NCI-H526 treated with DMSO at 0.1 percent for 48 hours (cell line): ENCODE measurements at regions not wholly inside any gene's neighbourhood (a gene's known extent, or its start where the extent isn't known, plus 50 kb on each side); places are given as distances from the start of the nearest gene placed in this dataset.

Experiments
- DNase-seq: peaks from one replicate; lab custom pipeline; 2025; lab: John Stamatoyannopoulos, UW

DNA sequence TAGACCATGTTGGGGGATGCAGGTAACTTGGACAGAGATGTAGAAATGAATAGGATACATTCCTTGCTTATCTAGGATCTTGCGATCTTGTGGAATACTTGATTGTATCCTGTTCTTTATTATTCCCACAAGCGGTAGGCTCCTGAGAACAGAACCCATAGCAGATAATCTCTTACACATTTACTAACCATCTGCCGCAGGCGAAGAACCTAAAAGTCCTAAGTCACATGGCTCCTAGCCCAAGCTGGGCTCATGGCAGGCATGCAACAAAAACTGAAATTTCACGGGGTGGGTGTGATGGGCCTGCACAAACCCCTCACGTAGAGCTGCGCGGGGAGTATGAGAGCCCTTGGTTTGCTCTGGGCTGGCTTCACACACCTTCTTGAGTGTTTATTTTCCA is 177.4 kb upstream of the NECTIN1 start:
- DNase-seq: no peak

DNA sequence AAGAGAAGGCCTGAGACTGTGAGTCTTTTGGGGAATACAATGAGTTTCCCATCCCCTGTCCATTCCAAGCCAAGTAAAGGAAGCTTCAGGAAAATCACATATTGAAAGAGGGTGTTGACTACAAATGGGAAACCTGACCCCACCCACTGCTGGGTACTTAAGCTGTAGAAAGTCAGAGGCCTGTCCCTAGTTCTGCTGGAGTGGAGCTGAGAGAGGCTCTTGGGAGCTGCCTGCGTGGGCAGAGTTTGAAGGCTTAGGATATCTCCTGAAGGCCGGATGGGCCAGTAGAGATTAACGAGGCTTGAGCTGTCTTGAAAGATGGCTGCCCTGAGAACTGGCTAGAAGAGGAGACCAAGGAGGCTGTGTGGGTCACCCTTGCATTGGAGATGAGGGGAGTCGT is 176.2 kb upstream of the NECTIN1 start:
- no peak for DNase-seq

DNA sequence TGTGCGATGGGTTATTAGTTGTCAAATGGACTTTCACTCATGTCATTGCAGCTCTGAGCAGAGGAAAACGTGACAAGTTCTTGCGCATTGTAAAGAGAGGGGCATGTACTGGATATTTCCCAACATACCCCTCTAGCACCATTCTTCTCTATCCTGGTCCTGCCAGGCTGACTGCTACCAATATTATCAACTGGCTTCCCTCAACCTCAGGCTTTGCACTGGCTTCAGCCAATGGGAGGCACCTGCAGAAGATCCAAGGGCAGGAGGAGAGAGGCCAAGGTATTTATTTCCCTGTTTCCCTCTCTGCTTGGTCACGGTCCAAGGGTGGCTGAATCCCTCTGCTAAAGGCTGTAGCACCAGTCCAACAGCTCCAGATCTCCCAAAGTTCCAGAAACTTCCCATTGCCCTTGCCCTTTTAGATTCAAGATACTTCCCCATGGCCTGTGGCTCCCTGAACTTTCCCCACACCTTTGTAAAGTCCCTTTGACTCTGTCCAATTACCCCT is 175.6 kb upstream of the NECTIN1 start:
- no peak for DNase-seq

DNA sequence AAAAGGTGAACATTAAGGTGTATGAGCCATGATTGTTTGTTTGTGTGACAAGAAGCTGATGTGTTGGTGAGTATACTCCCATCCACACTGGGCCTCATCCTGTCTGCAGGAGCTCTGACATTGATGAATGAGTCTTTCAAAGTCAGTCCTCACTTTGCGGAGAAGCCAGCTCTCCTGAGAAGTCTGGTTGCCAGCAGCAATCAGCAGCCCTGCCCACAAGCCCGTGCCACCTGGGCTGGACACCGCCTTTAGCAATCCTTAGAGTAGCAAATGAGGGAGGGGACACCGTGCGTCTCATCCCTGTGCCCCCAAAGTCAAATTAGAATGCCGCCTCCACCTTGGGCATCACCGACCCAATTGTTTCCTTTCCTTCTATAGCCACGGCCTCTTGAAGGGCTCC is 174.8 kb upstream of the NECTIN1 start:
- DNase-seq: no peak

DNA sequence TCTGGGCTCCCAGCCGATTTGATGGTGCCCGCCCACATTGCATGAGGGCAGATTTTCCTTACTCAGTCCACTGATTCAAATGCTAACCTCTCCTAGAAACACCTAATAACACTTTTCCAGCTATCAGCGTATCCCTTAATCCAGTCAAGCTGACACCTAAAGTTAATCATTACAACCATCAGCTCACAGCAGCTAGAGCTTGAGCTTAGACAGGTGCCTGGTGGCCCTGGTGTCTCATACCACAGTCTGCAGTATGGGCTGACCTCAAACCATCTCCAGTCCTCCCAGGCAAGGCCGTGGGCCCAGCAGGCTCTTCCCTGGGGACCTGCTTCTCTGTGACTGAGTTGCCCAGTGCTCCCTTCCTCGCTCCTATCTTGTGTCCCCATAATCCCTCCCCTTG is 174.4 kb upstream of the NECTIN1 start:
- peak; percentile 14 for DNase-seq

DNA sequence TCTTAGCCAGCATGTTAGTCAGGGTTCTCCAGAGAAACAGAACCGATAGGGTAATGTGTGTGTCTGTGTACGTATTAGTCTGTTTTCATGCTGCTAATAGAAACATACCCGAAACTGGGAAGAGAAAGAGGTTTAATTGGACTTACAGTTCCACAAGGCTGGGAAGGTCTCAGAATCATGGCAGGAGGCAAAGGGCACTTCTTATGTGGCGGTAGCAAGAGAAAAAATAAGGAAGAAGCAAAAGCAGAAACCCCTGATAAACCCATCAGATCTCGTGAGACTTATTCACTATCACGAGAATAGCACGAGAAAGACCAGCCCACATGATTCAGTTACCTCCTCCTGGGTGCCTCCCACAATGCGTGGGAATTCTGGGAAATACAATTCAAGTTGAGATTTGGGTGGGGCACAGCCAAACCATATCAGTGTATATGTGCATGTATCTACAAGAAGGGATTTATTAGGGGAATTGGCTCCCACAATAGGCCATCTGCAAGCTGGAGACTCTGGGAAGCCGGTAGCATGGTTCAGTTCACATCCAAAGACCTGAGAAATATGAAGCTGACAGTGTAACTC is 173.7 kb upstream of the NECTIN1 start:
- no peak for DNase-seq

DNA sequence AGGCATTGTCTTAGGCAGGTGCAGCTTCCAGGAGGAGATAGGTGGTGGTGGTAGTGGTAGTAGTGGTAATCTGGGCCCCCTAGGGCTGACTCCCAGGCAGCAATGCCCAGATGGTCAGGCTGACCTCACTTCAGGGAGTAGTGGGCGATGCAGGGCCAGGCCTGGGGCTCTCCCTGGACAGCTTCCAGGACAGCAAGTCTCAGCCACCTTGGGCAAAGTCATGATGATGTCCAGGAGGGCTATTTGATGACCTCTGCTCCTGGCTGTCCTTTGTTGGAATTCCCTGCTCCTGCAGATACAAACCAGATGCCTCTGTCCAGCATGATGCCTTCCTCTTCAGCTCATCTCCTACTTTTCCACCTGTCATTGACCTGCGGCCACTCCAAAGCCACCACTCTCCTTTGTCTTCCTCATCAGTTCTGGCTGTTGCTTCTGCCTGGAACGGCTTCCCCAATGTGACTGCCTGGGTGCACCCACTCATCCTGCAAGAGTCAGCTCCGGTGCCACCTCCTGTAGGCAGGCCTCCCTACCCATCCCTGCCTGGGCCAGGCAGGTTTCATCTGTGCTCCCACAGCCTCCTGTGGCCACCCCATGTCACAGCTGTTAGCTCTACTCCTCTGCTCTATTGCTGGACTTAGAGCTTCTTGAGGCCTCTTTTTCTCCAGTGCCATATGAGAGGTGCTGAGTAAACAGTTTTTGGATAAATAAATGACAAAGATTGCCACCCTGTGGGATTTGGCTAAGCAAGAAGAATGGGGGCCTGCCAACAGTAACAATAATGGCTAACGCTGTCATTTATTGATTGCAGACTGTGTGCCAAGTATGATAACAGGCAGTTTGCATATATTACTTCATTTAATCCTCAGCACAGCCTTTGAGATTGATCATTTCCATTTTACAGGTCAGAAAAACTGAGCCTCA is 172.9 kb upstream of the NECTIN1 start:
- DNase-seq: no peak

DNA sequence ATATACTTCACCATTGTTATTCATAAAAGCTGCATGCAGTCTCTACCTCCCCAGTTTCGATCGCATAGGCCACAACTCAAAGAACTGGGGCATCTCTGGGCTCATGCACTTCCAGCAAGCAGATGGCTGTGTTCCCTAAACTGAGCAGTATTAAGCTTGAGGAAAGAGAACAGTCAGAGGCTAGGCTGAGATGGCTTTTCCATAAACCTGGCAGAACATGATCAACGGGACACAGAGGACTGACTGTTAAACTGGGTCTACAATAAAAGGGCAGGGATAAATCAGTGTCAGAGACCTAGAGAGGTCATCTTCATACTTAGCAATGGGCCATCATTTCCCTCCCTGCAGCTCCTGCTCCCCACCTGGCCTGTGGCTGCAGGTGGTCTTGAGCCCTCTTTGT is 171.0 kb upstream of the NECTIN1 start:
- DNase-seq: no peak

DNA sequence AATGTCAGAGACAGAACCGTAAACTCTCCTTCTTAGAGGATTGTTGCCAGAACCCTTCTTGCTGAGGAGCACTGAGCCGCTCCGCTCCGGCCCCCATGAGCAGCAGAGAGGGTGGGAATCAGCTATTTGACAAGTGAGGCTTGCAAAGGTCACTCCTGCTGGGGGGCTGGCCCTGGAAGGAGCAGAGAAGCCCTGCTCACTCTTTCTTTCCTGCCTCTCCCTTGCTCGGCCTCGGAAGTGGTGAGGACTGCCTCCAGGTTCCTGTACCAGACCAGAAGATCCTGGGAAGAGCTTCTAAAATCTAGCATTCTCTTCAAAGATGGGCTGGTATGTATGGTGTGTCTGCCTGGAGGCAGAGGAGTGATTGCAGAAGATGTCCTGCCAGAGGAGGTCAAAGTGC is 168.6 kb upstream of the NECTIN1 start:
- no peak for DNase-seq

DNA sequence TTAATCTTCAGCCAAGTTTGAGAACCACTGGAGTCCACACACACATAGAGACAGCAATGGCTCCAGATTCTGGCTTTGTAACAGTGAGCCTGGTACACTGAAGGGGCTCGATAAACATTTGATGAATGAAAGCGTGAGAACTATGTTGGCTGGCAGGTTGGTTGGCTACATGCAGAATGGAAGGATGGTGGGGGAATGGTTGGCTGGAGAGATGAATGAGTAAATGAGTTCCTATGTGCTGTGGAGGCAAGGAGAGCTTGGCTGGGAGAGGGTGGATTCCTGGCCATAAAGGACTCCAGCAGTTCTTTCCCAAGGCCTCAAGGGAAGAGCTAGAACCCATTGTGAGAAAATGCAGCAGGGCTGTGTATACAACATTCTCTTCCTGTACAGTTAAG is 168.0 kb upstream of the NECTIN1 start:
- DNase-seq: no peak

DNA sequence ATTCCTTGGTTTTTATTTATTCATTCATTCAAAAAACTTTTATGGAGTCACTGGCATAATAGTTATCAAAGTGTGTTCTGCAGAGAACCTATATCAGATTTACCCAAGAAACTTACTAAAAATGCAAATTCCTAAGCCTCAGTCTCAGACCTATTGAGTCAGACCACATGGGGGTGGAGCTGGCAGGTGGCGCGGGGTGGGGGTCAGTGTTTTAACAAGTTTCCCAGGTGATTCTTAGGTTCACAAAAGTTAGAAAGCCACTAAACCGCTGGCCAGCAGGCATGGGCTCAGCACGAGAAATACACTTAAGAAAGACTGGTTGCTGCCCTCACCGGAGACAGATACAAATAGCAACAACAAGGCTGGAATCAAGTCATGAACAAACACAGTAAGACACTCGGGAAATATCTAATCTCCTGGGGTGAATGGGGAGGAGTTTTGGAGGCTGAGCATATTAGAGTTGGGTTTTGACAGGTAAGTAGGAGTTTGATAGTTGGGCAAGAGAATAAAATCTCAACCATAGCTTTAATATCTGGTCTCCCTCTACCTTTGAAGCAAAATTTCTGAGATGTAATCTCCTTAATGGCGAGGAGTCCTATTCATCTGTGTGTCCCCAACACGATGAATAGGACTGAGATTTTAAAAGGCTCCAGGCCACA is 167.5 kb upstream of the NECTIN1 start:
- DNase-seq: no peak

DNA sequence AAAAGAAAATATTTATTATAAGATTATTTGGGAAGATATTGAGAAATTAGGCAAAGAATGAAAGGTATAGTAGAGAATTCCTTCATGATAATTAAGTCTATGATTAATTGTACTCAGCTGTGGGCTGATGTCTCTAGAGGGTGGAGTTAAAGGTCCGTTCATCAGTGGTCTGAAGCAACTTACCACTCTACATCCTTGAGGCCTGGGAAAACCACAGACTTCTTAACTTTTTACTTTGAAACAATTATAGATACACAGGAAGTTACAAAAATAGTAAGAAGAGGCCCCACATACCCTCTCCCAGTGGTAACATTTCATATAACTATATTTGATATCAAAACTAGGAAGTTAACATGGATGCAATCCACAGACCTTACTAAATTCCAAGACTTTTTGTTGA is 167.0 kb upstream of the NECTIN1 start:
- no peak for DNase-seq

DNA sequence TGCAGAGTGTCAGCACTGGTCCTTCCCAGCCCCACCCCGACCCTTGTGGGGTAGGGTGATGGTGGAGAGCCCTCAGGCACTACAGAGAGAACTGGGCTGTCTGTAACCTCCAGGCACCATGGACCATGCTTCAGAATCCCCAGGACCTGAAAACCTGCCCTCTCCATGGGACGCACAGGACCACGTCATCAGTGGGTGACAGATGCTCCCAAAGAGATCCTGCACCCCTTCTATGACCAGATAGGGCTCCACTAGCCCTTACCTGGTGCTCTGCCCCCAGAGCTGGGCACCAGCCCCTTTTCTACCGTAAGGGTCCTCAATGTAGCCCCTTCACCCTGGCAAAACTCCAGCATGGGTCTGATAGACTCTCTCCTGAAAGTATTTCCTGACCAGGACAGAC is 165.9 kb upstream of the NECTIN1 start:
- no peak for DNase-seq

DNA sequence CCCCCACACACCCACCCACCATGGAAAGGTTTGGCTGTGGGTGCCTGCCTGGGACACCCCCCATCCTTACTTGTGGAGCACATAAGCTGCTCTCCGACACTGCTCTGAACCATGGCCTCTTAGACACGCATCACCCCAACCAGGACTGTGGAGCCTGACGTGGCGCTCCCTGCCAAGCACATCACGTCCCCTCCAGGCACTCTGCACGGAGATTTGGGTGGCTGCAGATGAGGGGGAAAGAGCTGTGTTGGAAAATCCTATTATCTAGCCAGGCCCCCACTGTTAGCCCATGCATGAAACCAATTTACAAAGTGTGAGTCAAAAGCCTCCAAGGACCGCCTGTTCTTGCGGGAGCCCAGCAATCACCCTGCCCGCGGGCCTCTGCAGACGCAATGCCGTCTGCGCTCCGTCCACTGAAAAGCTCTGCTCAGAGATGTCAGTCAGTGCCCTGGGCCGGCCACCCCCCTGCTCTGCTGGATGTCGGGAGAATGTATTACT is 163.4 kb upstream of the NECTIN1 start:
- DNase-seq: no peak

DNA sequence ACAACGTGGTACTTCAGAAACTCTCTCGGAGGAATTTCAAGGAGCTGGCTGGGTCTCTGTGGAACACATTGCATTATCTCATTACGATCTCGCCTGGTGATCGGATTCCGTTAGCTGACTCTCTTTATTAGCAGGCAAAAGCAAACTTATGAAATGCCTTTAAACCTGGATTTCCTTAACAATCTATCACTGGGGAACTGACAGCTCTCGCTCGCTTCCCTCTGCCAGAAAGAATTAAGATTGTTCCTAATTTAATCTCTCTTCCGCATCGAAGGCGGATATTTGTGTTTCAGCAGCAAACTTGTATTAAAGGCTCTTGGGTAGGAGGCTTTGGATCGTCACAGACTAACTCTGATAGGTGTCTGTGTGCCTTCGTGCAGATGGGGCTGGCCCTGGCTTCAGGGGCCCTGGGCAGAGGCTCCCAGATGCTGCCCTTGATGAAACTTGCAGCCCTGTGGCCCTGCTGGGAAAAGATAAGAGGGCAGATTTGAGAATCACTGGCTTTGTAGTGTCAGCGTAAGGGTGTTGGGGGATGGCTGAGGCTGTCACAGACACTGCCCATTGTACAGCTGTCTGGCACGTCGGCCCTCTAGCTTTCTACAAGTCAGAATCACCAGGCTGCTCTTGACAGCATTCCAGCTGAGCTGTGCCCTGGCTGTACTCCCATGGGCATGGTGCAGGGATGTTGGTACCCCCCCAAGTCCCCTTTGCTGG is 162.2 kb upstream of the NECTIN1 start:
- no peak for DNase-seq

DNA sequence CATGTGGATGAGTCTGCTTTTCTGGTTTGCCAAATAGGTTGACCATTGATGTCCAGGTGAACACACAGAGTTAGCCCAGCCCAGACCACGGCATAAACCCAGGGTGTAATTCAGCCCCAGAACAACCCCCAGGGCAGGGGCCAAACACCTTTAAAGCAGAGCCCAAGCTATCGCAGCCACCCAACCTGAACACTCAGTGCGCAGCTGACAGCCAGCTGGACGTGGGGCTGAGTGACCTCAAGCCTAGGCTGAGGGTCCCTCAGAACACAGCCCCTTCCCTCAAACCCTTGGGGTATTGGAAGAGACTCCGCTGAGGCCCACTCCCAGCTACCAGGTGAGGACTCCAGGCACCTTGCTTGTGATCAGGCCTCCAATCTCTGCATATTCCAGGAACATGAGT is 161.5 kb upstream of the NECTIN1 start:
- DNase-seq: no peak

DNA sequence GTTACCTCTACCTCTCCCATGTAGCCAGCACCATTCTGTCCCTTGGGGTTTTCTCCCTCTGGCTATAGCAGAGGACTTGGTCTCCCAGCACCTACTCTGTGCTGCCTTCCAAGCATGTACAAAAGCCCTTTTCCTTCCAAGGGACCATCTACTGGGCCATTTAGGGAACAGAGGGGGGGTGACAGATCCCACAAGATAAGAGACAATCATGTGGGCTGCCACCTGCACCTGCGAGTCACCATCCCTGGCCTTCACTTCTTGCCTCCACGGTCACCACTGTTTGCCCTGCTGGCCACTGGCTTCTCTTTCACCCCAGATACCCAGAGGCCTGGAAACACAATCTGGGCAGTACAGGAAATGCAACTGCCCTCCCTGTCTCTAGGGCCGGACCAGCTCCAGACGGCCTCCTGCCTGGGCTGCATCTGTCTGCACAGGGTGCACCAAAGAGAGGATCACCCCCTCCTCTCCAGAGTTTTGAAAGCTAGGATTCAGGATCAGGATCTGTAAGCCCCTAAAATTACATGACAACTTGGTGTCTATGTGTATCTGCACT is 160.8 kb upstream of the NECTIN1 start:
- DNase-seq: no peak

DNA sequence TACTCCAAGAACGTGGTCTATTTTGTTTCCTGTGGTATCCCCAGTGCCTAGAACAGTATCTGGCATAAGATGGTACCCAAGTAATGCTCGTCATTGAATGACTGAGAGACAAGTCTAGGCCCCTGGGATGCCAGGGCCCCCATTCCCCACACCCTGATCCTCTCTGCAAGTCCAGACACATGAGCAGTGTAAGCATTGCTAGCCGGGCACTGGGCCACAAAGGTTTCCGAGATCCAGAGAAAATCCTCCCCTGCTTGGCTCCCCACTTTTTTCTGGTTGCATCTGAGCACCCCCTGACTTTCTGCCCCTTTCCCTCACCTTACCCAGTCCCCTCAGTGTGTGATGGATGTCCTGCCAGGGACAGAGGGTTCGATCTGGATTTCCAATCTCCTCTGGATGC is 160.1 kb upstream of the NECTIN1 start:
- DNase-seq: no peak

DNA sequence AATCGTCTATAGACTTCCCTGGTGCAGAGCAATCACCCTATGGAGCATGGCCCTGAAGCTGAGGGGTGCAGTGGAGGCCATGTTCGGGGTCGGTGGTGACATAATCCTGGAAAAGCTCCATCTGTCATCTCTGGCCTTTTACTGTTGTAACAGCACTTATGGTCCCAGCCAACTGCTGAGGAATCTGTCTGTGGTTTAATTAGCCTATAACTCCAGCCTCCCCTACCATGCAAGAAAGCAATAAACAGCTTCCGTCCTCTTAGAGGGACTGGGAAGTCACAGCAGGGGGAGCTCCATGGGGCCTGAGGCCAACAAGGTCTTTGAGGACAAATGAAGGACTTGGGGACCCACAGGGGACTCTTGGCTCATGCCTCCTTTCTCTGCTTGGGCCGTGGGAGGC is 159.1 kb upstream of the NECTIN1 start:
- DNase-seq: no peak

DNA sequence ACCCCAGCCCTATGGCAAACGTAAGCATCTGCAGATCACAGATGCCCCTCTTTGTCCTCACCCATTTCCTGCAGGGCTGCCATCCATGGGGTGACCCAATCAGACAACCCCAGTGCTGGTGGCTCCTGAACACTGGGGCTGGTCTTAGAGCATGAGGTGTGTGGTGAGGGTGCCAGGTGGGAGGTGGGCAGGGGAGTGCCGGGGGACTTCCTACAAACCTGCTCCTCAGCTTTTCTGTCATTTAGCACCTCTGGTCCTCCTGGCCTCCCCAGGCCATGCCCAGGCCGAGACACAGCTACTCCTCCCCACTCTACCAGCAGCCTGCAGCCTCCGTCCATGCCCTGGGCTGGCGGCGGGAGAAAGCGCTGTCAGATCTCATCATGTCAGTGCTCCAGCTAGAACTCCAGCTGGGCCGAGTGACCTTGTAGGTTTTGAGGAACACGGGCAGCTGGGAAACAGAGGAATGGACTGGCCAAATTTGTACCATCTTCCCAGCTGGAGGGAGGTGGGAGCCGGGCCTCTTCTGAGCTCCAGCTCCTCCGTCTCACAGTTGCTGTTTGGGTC is 157.7 kb upstream of the NECTIN1 start:
- DNase-seq: no peak

DNA sequence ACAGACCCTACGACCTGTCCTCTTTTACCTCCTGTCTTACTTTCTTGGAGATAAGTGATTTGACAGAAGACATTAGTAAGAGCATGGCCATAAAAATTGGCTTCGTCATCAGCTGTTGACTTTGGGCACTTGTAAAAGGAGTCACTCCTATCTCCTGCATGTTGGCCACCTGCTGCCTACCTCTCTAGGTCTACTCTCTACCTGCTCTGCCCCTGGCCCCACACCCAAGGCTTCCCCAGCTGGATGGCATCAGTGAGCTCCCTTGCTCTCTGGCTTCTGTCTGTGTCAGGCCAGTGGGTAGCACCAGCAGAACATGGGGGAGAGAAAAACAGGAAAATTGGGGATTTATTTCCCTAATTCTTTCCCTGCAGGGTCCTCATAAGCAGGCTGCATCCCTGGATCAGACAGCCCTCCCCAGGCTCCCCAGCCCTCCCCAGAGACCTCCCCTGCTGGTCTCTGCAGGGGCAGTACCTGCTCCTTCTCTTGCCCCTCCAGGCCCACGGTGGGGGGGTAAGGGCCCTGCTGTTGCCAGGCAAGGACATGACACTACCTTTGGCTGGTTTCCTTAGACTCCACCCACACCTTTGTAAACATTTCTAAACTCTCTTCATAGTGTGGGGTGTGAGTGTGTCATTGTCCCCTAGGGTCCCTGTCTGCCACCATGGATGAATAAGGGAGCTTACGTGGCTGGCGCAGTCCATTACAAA is 157.0 kb upstream of the NECTIN1 start:
- peak; percentile 18 for DNase-seq
